NCI-H128 (cell line): ENCODE measurements at regions not wholly inside any gene's neighbourhood (a gene's known extent, or its start where the extent isn't known, plus 50 kb on each side); places are given as distances from the start of the nearest gene placed in this dataset.
"Not testable (repeated sequence)": the region's sequence is repeated elsewhere in the genome, so short reads cannot be mapped to it uniquely, and the experiment has no call there.

Source experiments
- DNase-seq: peaks from one replicate; lab custom pipeline; 2025; ENCODE audit not compliant: unreplicated experiment; lab: John Stamatoyannopoulos, UW

DNA sequence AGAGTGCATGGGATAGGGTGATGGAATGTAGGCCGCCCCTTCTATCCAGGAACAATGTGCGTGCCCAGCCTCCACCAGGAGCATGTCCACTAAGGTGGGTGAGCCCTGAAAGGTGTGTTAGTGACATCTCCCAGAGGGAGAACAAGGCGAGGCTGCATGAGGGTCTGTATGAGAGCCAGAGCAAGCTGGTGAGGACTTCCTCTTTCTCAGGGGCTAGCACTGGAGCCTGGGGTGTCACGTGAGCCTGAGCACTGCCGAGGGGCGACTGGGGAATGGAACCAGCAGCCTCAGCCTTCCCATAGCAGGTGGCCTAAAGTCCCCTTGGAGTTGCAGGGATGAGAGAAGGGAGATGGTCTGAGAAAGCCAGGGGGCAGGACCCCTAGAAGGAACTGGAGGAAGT, 156.3 kb upstream of the COBL start:
- no peak for DNase-seq

DNA sequence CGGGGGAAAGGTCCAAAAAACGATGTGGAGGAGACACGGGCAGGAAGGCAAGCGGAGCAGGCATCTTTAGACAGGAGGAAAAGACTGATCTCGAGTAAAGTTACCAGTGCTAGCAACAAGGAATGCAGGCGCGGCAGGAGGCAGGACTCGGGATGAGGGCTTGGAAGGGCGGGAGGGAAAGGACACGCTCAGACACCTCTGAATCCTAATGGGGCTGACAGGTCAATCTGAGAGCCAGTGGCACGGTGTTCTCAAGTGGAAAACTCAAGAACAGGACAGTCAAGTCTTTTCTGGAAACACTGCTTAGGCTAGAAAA, 155.3 kb upstream of the COBL start:
- no peak for DNase-seq

DNA sequence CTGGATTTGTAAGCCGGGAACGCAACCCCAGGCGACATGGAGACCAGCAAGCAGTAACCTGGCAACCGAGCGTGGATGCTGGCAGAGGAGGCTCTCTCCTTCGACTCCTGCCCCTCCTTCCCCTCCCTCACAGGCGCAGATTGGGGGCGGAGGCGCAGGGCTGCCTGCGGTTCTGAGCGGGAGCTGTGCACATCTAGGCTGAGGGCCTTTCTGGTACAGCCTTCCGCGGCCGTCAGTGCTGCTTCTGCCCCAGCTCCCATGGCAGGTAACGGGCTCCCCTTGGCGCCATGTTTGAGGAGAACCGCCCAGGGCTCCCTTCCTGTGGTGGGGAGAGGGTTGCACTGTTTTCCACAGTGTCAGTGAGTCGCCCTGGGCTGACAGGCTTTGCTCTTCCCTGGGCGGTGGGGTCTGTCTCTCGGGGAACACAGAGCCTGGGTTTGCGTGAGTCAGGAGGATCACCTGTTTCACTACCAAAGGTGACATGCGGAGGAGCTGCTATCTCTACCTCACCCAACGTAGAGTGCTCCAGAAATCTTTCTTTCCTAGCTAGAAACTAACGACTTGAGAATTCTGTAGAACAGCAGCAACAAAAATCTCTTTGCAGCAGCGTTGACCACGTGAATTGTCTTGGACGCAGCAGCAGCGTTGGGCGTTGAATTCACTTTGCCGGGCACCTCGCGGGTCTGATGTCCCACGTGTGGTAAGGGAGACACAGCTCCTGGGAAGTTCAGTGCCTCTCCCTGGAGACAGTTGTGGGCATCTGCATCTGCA, 154.8 kb upstream of the COBL start:
- no peak for DNase-seq

DNA sequence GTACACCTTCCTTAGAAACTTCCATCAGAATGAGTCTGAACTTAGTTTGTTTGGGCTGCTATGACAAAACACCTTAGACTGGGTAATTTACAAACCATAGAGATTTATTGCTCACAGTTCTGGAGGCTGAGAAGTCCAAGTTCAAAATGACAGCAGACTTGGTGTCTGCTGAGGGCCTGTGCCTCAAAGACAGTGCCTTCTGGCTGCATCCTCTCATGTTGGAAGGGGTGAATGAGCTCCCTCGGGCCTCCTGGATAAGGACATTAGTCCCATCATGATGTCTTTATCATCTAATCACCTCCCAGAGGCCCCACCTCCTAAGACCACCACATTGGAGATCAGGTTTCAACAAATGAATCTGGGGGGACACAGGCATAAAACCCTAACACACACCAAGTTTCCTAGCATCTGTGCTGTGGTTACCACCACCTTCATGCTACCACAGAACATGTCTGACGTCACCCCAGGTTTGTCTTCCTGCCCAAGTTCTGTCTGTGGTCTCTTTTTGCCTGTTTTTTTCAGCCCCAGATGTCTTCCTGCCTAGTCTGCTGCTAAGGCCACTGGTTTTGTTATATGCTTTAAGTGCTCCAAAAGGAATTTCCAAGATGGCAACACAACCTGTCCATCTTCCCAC, 150.9 kb upstream of the COBL start:
- DNase-seq: no peak

DNA sequence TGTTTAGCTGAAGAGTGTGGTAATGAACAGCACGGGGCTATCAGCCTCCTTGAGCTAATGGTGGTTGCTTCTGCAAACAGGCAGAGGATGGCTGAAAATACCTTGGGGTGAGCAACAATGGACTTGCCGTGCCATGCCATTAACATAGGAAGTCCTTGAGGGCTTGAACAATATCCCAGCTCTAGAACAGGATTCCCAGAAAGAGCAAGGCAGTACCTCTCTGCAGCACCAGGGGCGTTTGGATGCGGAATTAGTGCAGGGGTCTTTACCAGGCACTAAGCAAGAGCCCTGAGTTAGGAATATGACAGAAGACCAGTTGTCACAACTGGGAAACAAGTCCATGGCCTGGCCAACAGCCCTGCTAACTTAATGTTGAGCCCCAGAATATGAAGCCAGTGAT, 143.2 kb upstream of the COBL start:
- no peak for DNase-seq

DNA sequence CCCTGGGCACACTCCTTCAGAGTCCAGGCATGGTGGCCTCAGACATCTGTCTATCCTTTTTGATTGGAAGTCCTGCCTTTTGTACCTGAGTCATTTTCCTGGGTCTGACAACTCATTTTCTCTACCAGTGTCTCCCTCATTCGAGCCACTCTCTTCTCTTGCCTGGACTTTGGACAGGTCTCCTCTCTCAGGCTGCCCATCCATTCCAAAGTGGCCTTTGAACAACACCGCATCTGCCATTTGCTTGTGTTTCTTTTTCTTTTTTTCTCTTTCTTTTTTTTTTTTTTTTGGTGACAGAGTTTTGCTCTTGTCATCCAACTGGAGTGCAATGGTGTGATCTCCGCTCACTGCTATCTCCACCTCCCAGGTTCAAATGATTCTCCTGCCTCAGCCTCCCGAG, 142.1 kb upstream of the COBL start:
- no peak for DNase-seq

DNA sequence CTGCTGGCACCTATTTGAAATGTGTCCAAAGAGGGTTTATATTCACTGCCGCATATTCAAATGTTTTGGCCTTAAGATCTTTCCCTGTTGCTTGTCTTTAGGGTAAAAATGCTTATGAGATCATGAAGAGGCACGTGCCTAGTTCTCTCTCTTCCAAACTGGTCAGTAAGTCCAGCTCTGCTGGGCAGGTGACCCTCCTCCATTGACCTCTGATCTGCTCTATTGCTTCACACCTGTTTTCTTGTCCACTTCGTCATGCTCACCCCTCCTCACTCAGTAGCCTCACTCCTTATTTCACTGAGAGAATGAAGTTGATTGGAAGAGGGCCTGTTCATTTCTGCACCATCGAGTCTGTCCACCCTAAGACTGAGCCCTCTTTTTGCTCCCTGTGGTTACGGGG, 140.5 kb upstream of the COBL start:
- DNase-seq: no peak

DNA sequence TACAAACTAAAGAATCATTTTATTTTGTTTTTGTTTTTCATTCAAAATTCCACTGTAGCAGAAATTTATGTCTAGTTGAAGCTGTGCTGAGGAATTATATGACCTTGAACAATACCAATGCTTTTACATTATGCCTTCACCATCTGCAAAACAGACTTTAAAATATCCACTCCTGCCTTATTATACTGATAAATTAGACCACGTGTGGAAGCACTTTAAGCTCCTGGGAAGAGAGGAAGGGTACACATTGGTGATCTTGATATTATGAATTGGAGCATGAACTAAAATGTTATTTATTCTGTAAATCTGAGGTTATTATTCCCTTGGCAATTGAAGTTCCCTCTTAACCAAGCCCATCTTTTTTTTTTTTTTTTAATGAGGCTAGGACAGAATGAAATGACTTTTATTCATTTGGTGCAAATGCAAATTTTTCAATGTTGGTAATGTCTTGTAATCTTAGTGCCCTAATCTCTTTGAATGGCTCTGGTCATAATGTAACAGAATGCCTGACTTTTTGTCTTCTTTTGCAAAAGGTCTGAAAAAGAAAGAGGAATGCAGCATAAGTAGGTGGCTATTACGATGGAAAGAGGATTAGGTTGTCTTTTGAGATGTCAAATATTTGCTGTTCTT, 139.9 kb upstream of the COBL start:
- DNase-seq: no peak

DNA sequence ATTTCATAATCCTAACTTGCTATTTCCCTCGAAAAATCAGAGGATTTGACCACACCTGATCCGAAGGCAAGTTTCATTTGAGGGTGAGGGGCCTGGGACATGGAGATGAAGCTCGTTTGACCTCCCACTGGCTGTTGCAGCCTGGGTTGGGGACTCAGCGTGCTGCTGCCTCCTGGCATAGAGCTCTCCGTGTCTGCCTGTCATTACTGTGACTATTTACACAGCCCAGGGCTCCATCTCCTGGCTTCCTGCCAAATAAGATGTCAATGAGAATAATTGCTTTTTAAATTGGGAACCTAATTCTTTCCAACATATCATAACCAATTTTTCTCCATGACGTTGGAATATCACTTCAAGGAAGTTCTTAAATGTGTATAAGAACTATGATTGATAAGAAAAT, 139.3 kb upstream of the COBL start:
- DNase-seq: peak; percentile 75

DNA sequence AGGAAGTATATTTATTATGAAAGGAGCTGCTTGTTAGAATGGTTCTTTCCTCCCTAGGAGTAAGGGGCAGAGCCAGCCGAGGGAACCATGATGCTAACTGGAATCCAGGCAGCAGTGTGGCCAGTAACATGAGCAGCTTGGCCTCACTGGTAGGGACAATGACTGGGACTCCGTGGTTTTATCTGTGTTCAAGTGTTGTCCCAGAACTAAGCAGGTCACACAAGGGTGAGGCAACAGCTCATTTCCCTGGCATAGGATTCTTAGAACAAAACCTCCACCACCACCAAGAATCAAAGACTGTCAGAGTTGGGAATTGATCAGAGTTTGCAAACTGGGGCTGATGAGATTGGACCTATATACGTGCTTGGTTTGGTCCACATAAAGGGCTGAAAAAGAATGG, 138.9 kb upstream of the COBL start:
- no peak for DNase-seq

DNA sequence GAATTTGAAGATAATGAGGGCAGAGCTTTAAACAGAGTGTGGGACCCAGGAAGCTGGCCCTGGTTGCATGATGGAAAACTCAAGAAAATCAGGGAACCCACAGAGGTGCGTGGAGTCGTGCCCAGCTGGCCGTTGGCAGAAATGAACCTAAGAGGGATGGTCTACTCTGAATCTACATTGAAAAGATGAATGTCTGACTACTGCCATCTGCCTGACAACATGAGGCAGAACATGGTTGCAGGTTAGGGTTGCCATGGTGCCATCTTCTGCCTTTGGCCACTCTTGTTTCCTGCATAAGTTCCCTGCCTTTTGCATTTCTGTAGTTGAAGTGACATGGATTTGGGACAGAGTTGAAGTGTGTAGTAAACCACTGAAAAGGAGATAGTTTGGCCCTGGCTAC, 138.5 kb upstream of the COBL start:
- DNase-seq: no peak

DNA sequence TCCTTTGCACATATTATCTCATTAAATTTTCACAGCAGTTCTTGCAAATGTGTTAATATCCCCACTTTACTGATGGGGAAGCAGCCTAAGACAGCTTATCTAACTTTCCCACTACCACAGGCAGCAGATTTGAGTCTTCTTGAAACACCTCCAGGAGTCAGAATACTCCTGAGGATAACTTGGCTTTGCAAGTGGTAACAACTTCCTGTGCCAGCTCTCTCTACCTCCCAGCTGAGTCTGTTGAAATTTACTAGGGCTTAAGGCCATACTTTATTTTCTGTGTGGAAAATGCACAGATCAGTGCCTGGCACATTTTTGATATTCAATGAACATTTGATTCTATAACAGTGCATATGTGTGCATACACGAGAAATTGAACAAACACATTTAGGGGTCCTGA, 136.1 kb upstream of the COBL start:
- no peak for DNase-seq

DNA sequence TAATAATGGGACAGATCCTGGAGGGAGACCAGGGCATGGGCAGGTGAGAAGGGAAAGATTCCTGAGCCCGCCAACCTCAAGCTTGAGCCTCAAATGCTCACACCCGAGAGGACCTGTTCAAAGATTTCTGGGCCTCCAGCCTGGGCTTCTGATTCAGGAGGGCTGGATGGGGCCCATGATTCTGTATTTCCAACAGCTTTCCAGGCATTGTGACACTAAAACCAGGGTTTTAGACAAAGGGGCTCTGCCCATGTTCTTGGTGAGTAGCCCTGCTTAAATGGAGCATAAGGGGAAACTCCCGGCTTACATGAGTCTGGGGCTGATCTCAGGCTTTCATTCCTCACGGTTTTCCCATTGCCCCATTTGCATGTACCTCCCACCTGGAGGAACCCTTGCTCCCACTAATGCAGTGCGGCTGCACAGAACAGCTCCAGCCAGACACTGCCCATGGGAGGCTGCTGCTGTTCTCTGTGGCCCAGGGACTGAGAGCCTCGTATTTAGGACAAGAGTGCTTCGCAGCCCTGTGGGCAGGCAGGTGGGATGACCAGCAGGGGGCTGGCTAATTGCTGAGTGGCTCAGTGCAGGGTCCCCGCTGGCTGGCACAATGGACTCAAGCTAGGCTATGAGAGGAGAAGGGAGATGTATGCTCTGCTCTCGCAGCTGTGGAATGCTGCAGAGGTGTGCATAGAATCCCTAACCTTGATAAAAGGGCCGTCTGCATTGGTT, 135.3 kb upstream of the COBL start:
- DNase-seq: no peak

DNA sequence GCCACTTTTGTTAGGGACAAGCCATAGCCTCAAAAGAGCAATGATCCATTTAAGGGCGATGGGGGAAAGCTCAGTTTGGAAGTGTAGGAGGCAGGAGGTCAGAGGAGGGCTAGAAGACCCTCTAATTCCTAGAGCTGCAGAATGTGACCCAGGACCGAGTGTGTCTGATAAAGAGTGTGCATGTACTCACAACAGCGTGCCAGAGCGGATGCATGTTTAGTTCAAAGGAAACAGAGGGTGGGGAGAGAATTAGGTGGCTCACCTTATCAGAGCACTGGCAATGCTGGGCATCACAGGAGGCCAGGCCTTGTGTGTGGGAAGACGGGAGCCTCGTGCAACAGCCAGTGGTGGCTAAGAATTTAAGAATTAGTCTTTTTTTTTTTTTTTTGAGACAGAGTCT, 133.9 kb upstream of the COBL start:
- no peak for DNase-seq

DNA sequence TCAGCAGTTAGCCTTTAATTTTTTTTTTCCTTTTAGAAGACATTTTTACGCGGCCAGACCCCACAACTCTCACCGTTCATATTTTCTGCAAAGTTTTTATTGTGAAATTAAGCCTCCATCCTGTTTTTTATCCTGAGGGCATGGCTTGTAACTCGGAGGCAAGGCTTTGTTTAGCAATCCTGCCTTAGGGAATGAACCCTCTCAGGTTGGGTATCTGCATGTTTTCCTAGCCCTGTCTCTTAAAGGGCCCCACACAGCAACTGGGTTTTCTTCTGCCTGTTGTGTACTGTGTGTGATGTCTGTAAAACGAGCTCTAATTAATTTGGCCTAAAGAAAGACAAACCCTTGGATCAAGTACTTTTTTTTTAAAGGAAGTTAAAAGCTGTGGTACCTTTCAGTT, 130.2 kb upstream of the COBL start:
- no peak for DNase-seq

DNA sequence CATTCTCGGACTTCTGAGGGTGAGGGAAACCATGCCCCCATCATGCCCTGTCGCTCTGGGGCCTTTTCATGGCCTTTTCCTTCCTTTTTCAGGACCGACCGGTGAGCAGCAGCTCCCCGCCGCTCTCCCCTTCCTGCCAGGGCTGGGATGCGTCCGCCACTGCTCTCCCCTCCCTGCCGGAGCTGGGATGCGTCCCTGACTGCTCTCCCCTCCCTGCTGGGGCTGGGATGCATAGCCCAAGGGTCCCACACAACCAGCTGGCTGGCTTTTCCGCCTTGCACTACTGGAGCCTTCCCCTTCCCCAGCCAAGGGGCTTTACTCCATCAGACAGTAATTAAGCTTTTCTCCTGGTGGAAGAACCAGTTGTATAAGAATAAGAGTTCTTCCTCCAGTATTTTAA, 129.7 kb upstream of the COBL start:
- no peak for DNase-seq

DNA sequence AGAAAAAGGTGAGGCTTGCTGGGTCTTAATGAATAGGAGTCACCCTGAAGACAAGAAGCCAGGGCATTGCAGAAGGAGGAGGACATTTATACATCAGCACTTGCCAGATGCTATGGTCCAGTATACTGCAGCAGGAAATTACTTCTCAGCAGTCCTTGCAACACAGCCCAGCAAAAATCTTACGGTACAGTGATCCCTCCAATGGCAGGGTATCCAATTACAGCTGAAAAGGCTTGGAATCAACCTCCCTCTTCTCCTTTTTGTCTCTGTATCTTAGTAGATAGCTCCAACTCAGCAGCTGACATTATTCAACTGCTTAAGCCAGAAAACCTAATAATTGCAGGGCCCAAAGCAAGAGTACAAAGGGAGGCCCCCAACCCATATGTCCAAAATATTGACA, 128.3 kb upstream of the COBL start:
- DNase-seq: no peak

DNA sequence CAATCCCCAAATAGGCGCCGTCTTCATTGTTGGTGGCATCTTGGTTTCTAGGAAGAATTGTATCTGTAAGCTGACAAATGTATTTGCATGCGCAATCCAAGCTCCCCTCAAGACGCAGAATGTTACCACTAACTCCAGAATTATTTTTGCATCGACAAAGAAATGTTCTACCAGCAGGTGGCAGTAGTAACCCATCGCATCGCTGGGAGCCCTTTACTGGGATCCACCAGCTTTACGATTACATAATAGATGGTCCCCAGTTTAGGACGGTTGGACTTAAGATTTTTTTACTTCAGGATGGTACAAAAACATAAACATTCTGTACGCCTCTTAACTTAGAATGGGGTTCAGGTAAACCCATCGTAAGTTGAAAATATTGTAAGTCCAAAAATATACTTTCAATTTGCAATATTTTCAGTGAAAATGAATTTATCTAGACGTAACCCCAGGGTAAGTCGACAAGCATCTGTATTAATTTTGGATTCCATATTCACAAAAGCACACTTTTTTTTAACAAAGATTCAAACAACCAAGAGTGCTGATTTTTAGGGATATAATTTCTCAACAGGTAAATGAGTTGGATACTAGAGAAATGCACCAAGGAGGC, 114.0 kb upstream of the COBL start:
- DNase-seq: peak; percentile 59

DNA sequence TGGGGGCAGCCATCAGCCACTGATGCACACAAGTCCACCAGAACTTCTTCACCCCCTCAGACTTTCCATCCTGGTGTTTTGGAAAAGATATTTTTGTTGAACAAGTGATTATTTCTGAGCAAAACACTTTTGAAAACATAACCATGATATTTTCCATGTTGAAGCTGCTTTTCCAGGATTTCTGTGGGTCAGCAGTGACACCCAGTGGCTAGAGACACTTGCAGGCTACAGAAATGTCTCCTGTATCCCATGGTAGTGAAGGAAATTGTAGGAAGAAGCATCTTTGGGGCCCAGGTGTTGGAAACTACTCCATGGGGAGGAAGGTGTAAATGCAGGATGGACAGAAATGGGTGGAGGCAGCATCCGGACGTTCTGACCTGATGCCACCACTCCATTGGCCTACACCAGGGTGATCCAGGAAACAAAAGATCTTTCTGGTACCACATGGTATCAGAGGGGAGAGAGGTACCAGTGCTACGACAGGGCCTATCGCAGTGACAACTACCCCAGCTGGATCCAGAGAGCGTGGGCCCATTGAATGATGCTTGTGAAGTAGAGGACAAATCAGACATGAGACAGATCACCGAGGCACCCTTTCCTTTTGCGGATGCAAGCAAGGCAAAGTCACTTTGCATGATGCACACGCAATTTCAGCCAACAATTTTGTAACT, 111.7 kb upstream of the COBL start:
- no peak for DNase-seq

DNA sequence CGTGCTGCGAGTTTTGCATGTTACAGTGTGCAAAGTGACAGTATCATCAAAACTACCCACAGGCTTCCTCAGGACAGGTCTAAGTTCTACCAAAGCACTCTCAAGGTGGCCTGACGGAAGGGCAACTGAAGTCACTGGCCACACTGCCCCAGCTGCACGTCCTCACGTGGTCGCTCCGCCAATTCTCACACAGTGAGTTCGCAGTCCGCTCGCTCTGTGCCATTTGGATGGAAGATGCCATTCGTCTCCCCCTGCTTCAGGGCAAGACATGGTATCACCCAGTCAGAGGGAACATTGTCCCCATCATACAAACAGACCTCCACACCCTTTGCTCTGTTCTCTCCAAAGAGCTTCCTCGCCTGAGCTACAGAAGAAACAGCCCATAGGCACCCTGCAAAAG, 109.6 kb upstream of the COBL start:
- DNase-seq: no peak

DNA sequence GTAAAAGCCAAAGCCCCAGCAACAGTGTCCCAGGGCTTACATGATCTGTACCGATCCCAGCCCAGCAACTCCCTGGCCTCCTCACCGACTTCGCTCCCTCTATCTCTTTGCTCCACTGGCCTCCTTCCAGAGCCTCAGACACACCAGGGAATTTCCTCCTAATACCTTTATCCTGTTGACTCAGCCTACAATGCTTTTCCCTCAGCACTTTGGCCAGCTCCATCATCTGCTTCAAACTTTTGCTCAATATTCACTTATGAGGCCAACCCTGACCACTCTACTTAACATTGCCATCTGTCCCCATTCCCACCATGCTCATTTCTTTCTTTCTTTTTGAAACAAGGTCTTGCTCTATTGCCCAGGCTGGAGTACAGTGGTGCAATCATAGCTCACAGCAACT, 93.3 kb upstream of the COBL start:
- DNase-seq: not testable (repeated sequence)
